ENCODE measurements at regions not wholly inside any gene's neighbourhood (a gene's known extent, or its start where the extent isn't known, plus 50 kb on each side); places are given as distances from the start of the nearest gene placed in this dataset.

- DNase-seq = no peak
Observed at GRCh38 chr4:173834151-173834550, 304.1 kb upstream of the HAND2 start.

GRCh38 chr4:173829565-173829964, 299.5 kb upstream of the HAND2 start:
- no peak for DNase-seq

- no peak for DNase-seq
Observed at GRCh38 chr4:173827707-173828106, 297.7 kb upstream of the HAND2 start.

GRCh38 chr4:173821876-173822275, 291.8 kb upstream of the HAND2 start:
- DNase-seq = no peak

GRCh38 chr4:173821036-173821435, 291.0 kb upstream of the HAND2 start:
- DNase-seq = no peak

GRCh38 chr4:173807347-173807746, 277.3 kb upstream of the HAND2 start:
- DNase-seq = no peak

GRCh38 chr4:173805884-173806283, 275.9 kb upstream of the HAND2 start:
- DNase-seq = no peak

- no peak for DNase-seq
Observed at GRCh38 chr4:173802662-173803022, 272.6 kb upstream of the HAND2 start.

- no peak for DNase-seq
Observed at GRCh38 chr4:173801876-173802661, 272.0 kb upstream of the HAND2 start.

GRCh38 chr4:173801361-173801760, 271.3 kb upstream of the HAND2 start:
- DNase-seq = no peak

- no peak for DNase-seq
Observed at GRCh38 chr4:173797296-173797695, 267.3 kb upstream of the HAND2 start.

- no peak for DNase-seq
Observed at GRCh38 chr4:173794662-173795061, 264.6 kb upstream of the HAND2 start.

- DNase-seq = no peak
Observed at GRCh38 chr4:173793937-173794510, 264.0 kb upstream of the HAND2 start.

- no peak for DNase-seq
Observed at GRCh38 chr4:173782660-173783059, 252.6 kb upstream of the HAND2 start.

GRCh38 chr4:173777921-173778320, 247.9 kb upstream of the HAND2 start:
- no peak for DNase-seq

GRCh38 chr4:173777421-173777820, 247.4 kb upstream of the HAND2 start:
- DNase-seq = no peak

GRCh38 chr4:173769568-173769967, 239.5 kb upstream of the HAND2 start:
- DNase-seq = no peak

GRCh38 chr4:173767650-173768049, 237.6 kb upstream of the HAND2 start:
- DNase-seq = no peak

GRCh38 chr4:173766171-173766600, 236.2 kb upstream of the HAND2 start:
- no peak for DNase-seq

GRCh38 chr4:173765751-173766150, 235.7 kb upstream of the HAND2 start:
- no peak for DNase-seq

GRCh38 chr4:173763389-173763788, 233.4 kb upstream of the HAND2 start:
- DNase-seq = no peak

GRCh38 chr4:173761938-173762337, 231.9 kb upstream of the HAND2 start:
- DNase-seq = no peak

- no peak for DNase-seq
Observed at GRCh38 chr4:173761236-173761635, 231.2 kb upstream of the HAND2 start.

GRCh38 chr4:173758132-173758531, 228.1 kb upstream of the HAND2 start:
- DNase-seq = no peak

- no peak for DNase-seq
Observed at GRCh38 chr4:173753408-173753807, 223.4 kb upstream of the HAND2 start.

Measured in CD4-positive, alpha-beta T cell treated with Interferon gamma for 1 hour (primary cell).